ENCODE measurements at regions not wholly inside any gene's neighbourhood (a gene's known extent, or its start where the extent isn't known, plus 50 kb on each side); places are given as distances from the start of the nearest gene placed in this dataset.

- TF ChIP-seq POLR2A (IDR thresholded peaks at IDR 0.05) (no peak), CTCF (IDR thresholded peaks at IDR 0.05) (no peak)
Observed at GRCh38 chr14:43119672-43120071, 1387.4 kb downstream of the FSCB start.

All from lower leg skin (tissue), 3 donors.